Fibroblast of mammary gland (primary cell): ENCODE measurements at regions not wholly inside any gene's neighbourhood (a gene's known extent, or its start where the extent isn't known, plus 50 kb on each side); places are given as distances from the start of the nearest gene placed in this dataset.

ENCODE experiments used
- DNase-seq: peaks from one replicate; pipeline ENCODE4 v3.0.0-alpha.2; 2010; ENCODE audit warnings: low read depth
- H3K4me3 ChIP-seq: 2 replicates; pipeline ENCODE4 v1.5.1; 2011; ENCODE audit warnings: low read depth, mild to moderate bottlenecking, low read length, moderate library complexity; ENCODE audit not compliant: control insufficient read depth
- TF ChIP-seq, protein P1 (sequence below): conservative IDR thresholded peaks from 2 replicates; pipeline ENCODE4 v1.5.1; 2011; ENCODE audit warnings: low read depth, low read length, inconsistent platforms; ENCODE audit not compliant: control insufficient read depth, insufficient read depth

DNA sequence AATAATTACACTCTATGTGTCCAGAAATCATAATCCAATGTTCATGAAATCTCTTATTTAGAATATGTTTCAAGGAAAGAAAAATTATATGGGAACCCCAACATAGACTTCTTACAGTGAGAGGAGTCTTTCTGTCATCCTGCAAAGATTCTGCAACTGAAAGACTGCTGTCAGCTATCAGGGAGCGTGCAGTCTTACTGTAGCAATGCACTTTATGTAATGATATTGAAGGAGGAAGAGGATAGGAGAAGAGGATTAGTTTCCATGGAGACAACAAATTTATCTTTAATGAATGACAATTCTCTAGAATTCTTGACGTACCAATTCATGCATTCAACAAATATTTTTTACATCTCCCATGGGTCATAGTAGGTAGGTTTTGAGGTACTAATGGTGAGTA lies 61.3 kb upstream of the MYT1L start:
- DNase-seq: no peak
- TF ChIP-seq, protein P1, sequence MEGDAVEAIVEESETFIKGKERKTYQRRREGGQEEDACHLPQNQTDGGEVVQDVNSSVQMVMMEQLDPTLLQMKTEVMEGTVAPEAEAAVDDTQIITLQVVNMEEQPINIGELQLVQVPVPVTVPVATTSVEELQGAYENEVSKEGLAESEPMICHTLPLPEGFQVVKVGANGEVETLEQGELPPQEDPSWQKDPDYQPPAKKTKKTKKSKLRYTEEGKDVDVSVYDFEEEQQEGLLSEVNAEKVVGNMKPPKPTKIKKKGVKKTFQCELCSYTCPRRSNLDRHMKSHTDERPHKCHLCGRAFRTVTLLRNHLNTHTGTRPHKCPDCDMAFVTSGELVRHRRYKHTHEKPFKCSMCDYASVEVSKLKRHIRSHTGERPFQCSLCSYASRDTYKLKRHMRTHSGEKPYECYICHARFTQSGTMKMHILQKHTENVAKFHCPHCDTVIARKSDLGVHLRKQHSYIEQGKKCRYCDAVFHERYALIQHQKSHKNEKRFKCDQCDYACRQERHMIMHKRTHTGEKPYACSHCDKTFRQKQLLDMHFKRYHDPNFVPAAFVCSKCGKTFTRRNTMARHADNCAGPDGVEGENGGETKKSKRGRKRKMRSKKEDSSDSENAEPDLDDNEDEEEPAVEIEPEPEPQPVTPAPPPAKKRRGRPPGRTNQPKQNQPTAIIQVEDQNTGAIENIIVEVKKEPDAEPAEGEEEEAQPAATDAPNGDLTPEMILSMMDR: no peak

DNA sequence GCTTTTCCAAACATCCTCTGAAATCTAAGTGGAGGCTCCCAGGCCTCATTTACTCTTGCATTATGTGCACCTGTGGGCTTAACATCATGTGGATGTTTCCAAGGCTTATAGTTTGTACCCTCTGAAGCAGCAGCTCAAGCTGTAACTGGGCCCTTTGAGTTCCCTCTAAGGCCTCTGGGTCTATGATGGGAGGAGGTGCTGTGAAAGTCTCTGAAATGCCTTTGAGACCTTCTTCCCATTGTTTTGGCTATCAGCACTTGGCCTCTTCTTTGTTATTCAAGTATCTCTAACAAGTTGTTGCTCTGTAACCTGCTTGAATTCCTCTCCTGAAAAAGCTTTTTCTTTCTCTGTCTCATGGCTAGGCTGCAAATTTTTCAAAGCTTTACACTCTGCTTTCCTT lies 58.1 kb upstream of the MYT1L start:
- no peak for DNase-seq

More for the DNA sequence above, 61.3 kb upstream of the MYT1L start:
- H3K4me3 ChIP-seq: no peak overlapping the region

More for the DNA sequence above, 58.1 kb upstream of the MYT1L start:
- no peak overlapping the region for H3K4me3 ChIP-seq
- TF ChIP-seq, protein P1: no peak
